Trophoblast cell (in vitro differentiated cells and primary cell): ENCODE measurements at regions not wholly inside any gene's neighbourhood (a gene's known extent, or its start where the extent isn't known, plus 50 kb on each side); places are given as distances from the start of the nearest gene placed in this dataset.

Source experiments
- DNase-seq, 2 donors: peaks; one replicate each; pipeline ENCODE4 v3.0.0-alpha.2; 2016
- H2AFZ ChIP-seq: 2 replicates; pipeline ENCODE4 v1.6.1; 2013; ENCODE audit warnings: low read length, moderate library complexity, mild to moderate bottlenecking; ENCODE audit not compliant: insufficient read depth, poor library complexity
- H2AK5ac ChIP-seq: 2 replicates; pipeline ENCODE4 v1.6.1; 2013; ENCODE audit warnings: mild to moderate bottlenecking, low read length
- H2BK120ac ChIP-seq: 2 replicates; pipeline ENCODE4 v1.6.1; 2013; ENCODE audit warnings: low read length, mild to moderate bottlenecking, moderate library complexity; ENCODE audit not compliant: insufficient read depth, poor library complexity
- H2BK12ac ChIP-seq: 2 replicates; pipeline ENCODE4 v1.6.1; 2013; ENCODE audit warnings: mild to moderate bottlenecking, low read length, moderate library complexity
- H2BK5ac ChIP-seq: 2 replicates; pipeline ENCODE4 v1.6.1; 2013; ENCODE audit warnings: low read length, low read depth, moderate library complexity, mild to moderate bottlenecking; ENCODE audit not compliant: poor library complexity
- H3K14ac ChIP-seq: 2 replicates; pipeline ENCODE4 v1.6.1; 2013; ENCODE audit warnings: mild to moderate bottlenecking, low read length
- H3K18ac ChIP-seq: 2 replicates; pipeline ENCODE4 v1.6.1; 2013; ENCODE audit warnings: mild to moderate bottlenecking, low read length
- H3K23ac ChIP-seq: 2 replicates; pipeline ENCODE4 v1.6.1; 2013; ENCODE audit warnings: low read length
- H3K27ac ChIP-seq: 2 replicates; pipeline ENCODE4 v1.5.1; 2013; ENCODE audit warnings: low read depth, mild to moderate bottlenecking, inconsistent platforms, low read length, moderate library complexity
- H3K27me3 ChIP-seq: 2 replicates; pipeline ENCODE4 v1.6.1; 2013; ENCODE audit warnings: inconsistent platforms, mild to moderate bottlenecking, low read length, moderate library complexity; ENCODE audit not compliant: insufficient read depth
- H3K36me3 ChIP-seq, 2 experiments: 1 replicate in 1 of 2; 2 replicates in 1 of 2; pipeline ENCODE4 v1.6.1; 2013; ENCODE audit warnings: low read length in 2 of 2, mild to moderate bottlenecking in 2 of 2, moderate library complexity in 1 of 2; ENCODE audit not compliant: insufficient read depth in 2 of 2, control insufficient read depth in 1 of 2
- H3K4ac ChIP-seq: 2 replicates; pipeline ENCODE4 v1.6.1; 2013; ENCODE audit warnings: low read depth, mild to moderate bottlenecking, low read length, moderate library complexity
- H3K4me1 ChIP-seq, 2 experiments: 1 replicate in 1 of 2; 2 replicates in 1 of 2; pipeline ENCODE4 v1.6.1; 2013; ENCODE audit warnings: low read length in 2 of 2, mild to moderate bottlenecking in 2 of 2, moderate library complexity in 1 of 2; ENCODE audit not compliant: insufficient read depth in 2 of 2, control insufficient read depth in 1 of 2
- H3K4me2 ChIP-seq: 2 replicates; pipeline ENCODE4 v1.6.1; 2013; ENCODE audit warnings: inconsistent platforms, mild to moderate bottlenecking, low read length, moderate library complexity
- H3K4me3 ChIP-seq: 2 replicates; pipeline ENCODE4 v1.5.1; 2013; ENCODE audit warnings: mild to moderate bottlenecking, low read depth, low read length, inconsistent platforms
- H3K79me1 ChIP-seq: one replicate; pipeline ENCODE4 v1.6.1; 2013; ENCODE audit warnings: low read length
- H3K79me2 ChIP-seq: 2 replicates; pipeline ENCODE4 v1.6.1; 2013; ENCODE audit warnings: low read length, mild to moderate bottlenecking; ENCODE audit not compliant: control insufficient read depth, insufficient read depth, poor library complexity
- H3K9ac ChIP-seq: 2 replicates; pipeline ENCODE4 v1.6.1; 2013; ENCODE audit warnings: mild to moderate bottlenecking, low read length
- H3K9me3 ChIP-seq: 2 replicates; pipeline ENCODE4 v1.6.1; 2013; ENCODE audit warnings: low read depth, mild to moderate bottlenecking, control low read depth, inconsistent platforms, low read length; ENCODE audit not compliant: insufficient read depth
- H4K12ac ChIP-seq: 2 replicates; pipeline ENCODE4 v1.6.1; 2013; ENCODE audit warnings: low read depth, mild to moderate bottlenecking, low read length, moderate library complexity
- H4K8ac ChIP-seq: 2 replicates; pipeline ENCODE4 v1.6.1; 2013; ENCODE audit warnings: low read depth, mild to moderate bottlenecking, low read length, moderate library complexity
- H4K91ac ChIP-seq: one replicate; pipeline ENCODE4 v1.6.1; 2013; ENCODE audit warnings: low read depth, mild to moderate bottlenecking, low read length, moderate library complexity
- WGBS: extraction: QIAGEN DNeasy Blood & Tissue Kit; methylation state at CpG from one replicate; pipeline ENCODE4 v1.1.7; 2013; ENCODE audit warnings: missing lambda C conversion rate; ENCODE audit not compliant: insufficient read length, insufficient coverage; ENCODE audit errors: extremely low coverage; 5-methylcytosine and 5-hydroxymethylcytosine counted together

DNA sequence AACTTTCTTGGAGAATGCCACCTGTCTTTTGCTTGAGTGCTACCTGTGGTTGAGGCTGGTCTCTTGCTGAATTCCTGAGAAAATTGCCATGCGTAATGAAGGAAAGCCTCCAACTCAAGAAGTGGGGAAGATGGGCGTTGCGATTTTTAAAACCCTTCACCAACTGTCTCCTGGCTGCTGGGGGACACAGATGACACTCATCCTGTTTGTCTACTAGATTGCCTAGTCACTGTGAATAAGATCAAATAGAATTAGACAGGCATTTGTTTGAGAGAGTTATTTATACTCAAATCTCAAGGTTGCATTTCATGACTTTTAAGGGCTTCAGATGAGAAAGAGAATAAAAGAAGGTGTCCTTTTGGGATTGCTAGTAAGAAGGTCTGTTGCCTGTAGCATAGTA is 84.3 kb upstream of the MTPN start:
- Histone ChIP-seq H2BK120ac (no peak overlapping the region), H2AK5ac (no peak overlapping the region), H2BK12ac (no peak overlapping the region), H4K8ac (no peak overlapping the region), H3K27me3 (no peaks in the 10 kb centered on the region), H3K4ac (no peak overlapping the region), H3K79me2 (no peaks in the 10 kb centered on the region), H3K79me1 (no peaks in the 10 kb centered on the region), H3K36me3 (no peaks in the 10 kb centered on the region), H3K4me1 (no peaks in the 10 kb centered on the region), H3K27ac (no peak overlapping the region), H3K4me2 (no peak overlapping the region), H2AFZ (no peak overlapping the region), H3K4me3 (no peak overlapping the region), H4K12ac (no peak overlapping the region), H3K14ac (no peak overlapping the region), H3K18ac (no peak overlapping the region), H3K23ac (no peak overlapping the region), H3K9ac (no peak overlapping the region), H2BK5ac (no peak overlapping the region), H4K91ac (no peak overlapping the region), H3K9me3 (peaks cover 2% of the 10 kb centered on the region)
- no peak for DNase-seq
- no CpG with 5 or more reads among the region's 3 CpGs for WGBS

- no peak overlapping the region for H4K91ac ChIP-seq
- DNase-seq = no peak
- H3K18ac ChIP-seq = no peak overlapping the region
- no peak overlapping the region for H3K4me2 ChIP-seq
- H4K8ac ChIP-seq = no peak overlapping the region
- H3K23ac ChIP-seq = no peak overlapping the region
- no peak overlapping the region for H2BK120ac ChIP-seq
- H3K9ac ChIP-seq = no peak overlapping the region
- no peak overlapping the region for H2BK12ac ChIP-seq
- no peak overlapping the region for H3K4me3 ChIP-seq
- H3K14ac ChIP-seq = no peak overlapping the region
- H3K4me1 ChIP-seq = no peaks in the 10 kb centered on the region
- no peaks in the 10 kb centered on the region for H3K27me3 ChIP-seq
- no peak overlapping the region for H2AFZ ChIP-seq
- no peaks in the 10 kb centered on the region for H3K36me3 ChIP-seq
- no peak overlapping the region for H3K27ac ChIP-seq
- no peak overlapping the region for H2AK5ac ChIP-seq
- H4K12ac ChIP-seq = no peak overlapping the region
- H3K79me1 ChIP-seq = no peaks in the 10 kb centered on the region
- no peak overlapping the region for H2BK5ac ChIP-seq
- peaks cover 2% of the 10 kb centered on the region for H3K9me3 ChIP-seq
- no peak overlapping the region for H3K4ac ChIP-seq
- no peaks in the 10 kb centered on the region for H3K79me2 ChIP-seq
Observed at GRCh38 chr7:136058546-136058945, 81.4 kb upstream of the MTPN start.

DNA sequence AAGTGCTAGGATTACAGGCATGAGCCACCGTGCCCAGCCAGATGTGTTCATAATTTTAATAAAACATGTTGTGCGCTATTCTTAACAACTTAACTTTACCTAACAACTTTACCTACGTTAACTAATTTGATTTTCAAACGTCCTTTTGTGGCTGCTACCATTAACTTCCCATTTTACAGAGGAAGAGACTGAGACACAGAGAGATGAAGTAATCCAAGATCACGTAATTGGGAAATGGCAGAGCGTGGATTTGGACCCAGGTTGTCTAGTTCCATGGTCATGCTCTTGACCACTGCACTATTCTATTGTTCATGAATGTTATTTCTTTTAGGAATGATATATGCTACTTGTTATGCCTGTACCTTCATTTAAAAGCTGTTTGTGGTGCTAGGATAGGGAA is 80.3 kb upstream of the MTPN start:
- Histone ChIP-seq H3K9ac (no peak overlapping the region), H4K91ac (no peak overlapping the region), H2BK5ac (no peak overlapping the region), H3K23ac (no peak overlapping the region), H3K9me3 (peaks cover 2% of the 10 kb centered on the region), H2BK12ac (no peak overlapping the region), H3K14ac (no peak overlapping the region), H3K18ac (no peak overlapping the region), H3K36me3 (no peaks in the 10 kb centered on the region), H4K12ac (no peak overlapping the region), H3K79me2 (no peaks in the 10 kb centered on the region), H2AK5ac (no peak overlapping the region), H3K79me1 (no peaks in the 10 kb centered on the region), H3K4me1 (no peaks in the 10 kb centered on the region), H2BK120ac (no peak overlapping the region), H3K4ac (no peak overlapping the region), H3K4me3 (no peak overlapping the region), H4K8ac (no peak overlapping the region), H3K27me3 (no peaks in the 10 kb centered on the region), H3K4me2 (no peak overlapping the region), H3K27ac (no peak overlapping the region), H2AFZ (no peak overlapping the region)
- WGBS = 100% methylated on average over 3 of the region's 6 CpGs
- DNase-seq = no peak

DNA sequence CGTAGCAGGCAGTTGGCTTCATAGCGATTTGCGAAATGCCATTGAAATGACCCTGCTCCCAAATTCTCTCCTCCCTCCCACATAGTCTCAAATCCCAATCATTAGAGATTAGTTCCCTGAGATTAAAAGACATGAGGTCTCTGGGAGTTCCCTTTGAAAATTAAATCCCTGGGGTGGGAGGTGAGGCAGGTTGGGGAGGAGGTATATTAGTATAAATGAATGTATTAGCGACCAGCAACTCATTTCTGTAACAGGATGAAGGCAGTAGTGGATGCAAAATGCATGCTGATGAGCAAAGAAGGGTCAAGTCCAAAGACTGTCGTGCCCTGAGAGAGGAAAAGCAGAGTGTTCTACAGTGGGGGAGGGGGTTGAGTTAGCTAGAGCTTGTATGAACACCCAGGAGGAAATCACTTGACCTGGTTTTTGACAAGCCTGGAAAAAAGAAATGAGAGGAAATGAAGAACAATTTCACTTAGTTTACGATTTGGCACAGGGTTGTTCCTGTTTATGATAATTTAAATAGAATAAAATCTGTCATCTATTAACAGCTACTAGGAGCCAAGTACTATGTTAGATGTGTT is 79.6 kb upstream of the MTPN start:
- Histone ChIP-seq H2BK12ac (no peak overlapping the region), H3K18ac (no peak overlapping the region), H2BK120ac (no peak overlapping the region), H4K91ac (no peak overlapping the region), H3K4ac (no peak overlapping the region), H3K23ac (no peak overlapping the region), H2AK5ac (no peak overlapping the region), H2AFZ (no peak overlapping the region), H3K4me3 (no peak overlapping the region), H3K27me3 (no peaks in the 10 kb centered on the region), H3K14ac (no peak overlapping the region), H3K27ac (no peak overlapping the region), H3K9ac (no peak overlapping the region), H3K79me2 (no peaks in the 10 kb centered on the region), H3K4me2 (no peak overlapping the region), H2BK5ac (no peak overlapping the region), H3K79me1 (no peaks in the 10 kb centered on the region), H3K36me3 (no peaks in the 10 kb centered on the region), H3K4me1 (no peaks in the 10 kb centered on the region), H3K9me3 (peaks cover 2% of the 10 kb centered on the region), H4K12ac (no peak overlapping the region), H4K8ac (no peak overlapping the region)
- no peak for DNase-seq
- no CpG with 5 or more reads among the region's 6 CpGs for WGBS
